ENCODE measurements at regions not wholly inside any gene's neighbourhood (a gene's known extent, or its start where the extent isn't known, plus 50 kb on each side); places are given as distances from the start of the nearest gene placed in this dataset.

GRCh38 chr9:86670536-86670935 is 276.8 kb downstream of the GAS1 start:
- H3K4me1 Mint-ChIP-seq = peaks cover 10% of the 10 kb centered on the region
- H3K27me3 Mint-ChIP-seq = no peaks in the 10 kb centered on the region
- no peak for DNase-seq

GRCh38 chr9:86670076-86670475 is 277.2 kb downstream of the GAS1 start:
- H3K36me3 Mint-ChIP-seq (ENCODE audit: low read depth) = no peaks in the 10 kb centered on the region
- DNase-seq (no peak), ATAC-seq (no peak)
- peaks cover 10% of the 10 kb centered on the region for H3K9me3 Mint-ChIP-seq
- H3K4me1 Mint-ChIP-seq = peaks cover 10% of the 10 kb centered on the region
- no peak overlapping the region for H3K4me3 Mint-ChIP-seq
- no peak overlapping the region for H3K27ac Mint-ChIP-seq
- H3K27me3 Mint-ChIP-seq = no peaks in the 10 kb centered on the region

More at GRCh38 chr9:86670536-86670935, 276.8 kb downstream of the GAS1 start:
- H3K36me3 Mint-ChIP-seq (ENCODE audit: low read depth) = no peaks in the 10 kb centered on the region
- H3K9me3 Mint-ChIP-seq = peaks cover 10% of the 10 kb centered on the region
- no peak overlapping the region for H3K27ac Mint-ChIP-seq
- no peak overlapping the region for H3K4me3 Mint-ChIP-seq
- no peak for ATAC-seq

- ATAC-seq (no peak), DNase-seq (no peak)
- Mint-ChIP-seq H3K27me3 (peaks cover 3% of the 10 kb centered on the region), H3K27ac (no peak overlapping the region), H3K4me3 (no peak overlapping the region), H3K9me3 (peaks cover 10% of the 10 kb centered on the region), H3K4me1 (peaks cover 10% of the 10 kb centered on the region), H3K36me3 (ENCODE audit: low read depth) (no peaks in the 10 kb centered on the region)
These were observed 277.9 kb downstream of the GAS1 start for GRCh38 chr9:86669422-86669821.

- H3K9me3 Mint-ChIP-seq = peaks cover 10% of the 10 kb centered on the region
- no peak overlapping the region for H3K4me3 Mint-ChIP-seq
- H3K27me3 Mint-ChIP-seq = peaks cover 3% of the 10 kb centered on the region
- no peaks in the 10 kb centered on the region for H3K36me3 Mint-ChIP-seq (ENCODE audit: low read depth)
- ATAC-seq = no peak
- H3K4me1 Mint-ChIP-seq = peaks cover 10% of the 10 kb centered on the region
- DNase-seq = no peak
- no peak overlapping the region for H3K27ac Mint-ChIP-seq
These were observed 278.8 kb downstream of the GAS1 start for GRCh38 chr9:86668488-86668887.

GRCh38 chr9:86667307-86667706 is 280.0 kb downstream of the GAS1 start:
- ATAC-seq (peak; percentile 54), DNase-seq (peak; percentile 7)
- Mint-ChIP-seq H3K4me3 (no peak overlapping the region), H3K27ac (no peak overlapping the region), H3K36me3 (ENCODE audit: low read depth) (no peaks in the 10 kb centered on the region), H3K27me3 (peaks cover 3% of the 10 kb centered on the region), H3K4me1 (peaks cover 10% of the 10 kb centered on the region), H3K9me3 (peaks cover 10% of the 10 kb centered on the region)

GRCh38 chr9:86665416-86665815 is 281.9 kb downstream of the GAS1 start:
- no peak for DNase-seq
- Mint-ChIP-seq H3K4me3 (no peak overlapping the region), H3K36me3 (ENCODE audit: low read depth) (no peaks in the 10 kb centered on the region), H3K27ac (no peak overlapping the region), H3K27me3 (peaks cover 3% of the 10 kb centered on the region), H3K9me3 (no peaks in the 10 kb centered on the region), H3K4me1 (peaks cover 13% of the 10 kb centered on the region)
- ATAC-seq = no peak

GRCh38 chr9:86664603-86665002 is 282.7 kb downstream of the GAS1 start:
- Mint-ChIP-seq H3K4me1 (peaks cover 20% of the 10 kb centered on the region), H3K36me3 (ENCODE audit: low read depth) (no peaks in the 10 kb centered on the region), H3K4me3 (no peak overlapping the region), H3K27ac (no peak overlapping the region), H3K9me3 (no peaks in the 10 kb centered on the region), H3K27me3 (peaks cover 3% of the 10 kb centered on the region)
- ATAC-seq = no peak
- DNase-seq = no peak

- peaks cover 3% of the 10 kb centered on the region for H3K27me3 Mint-ChIP-seq
- no peak overlapping the region for H3K4me3 Mint-ChIP-seq
- no peak for DNase-seq
- peaks cover 22% of the 10 kb centered on the region for H3K4me1 Mint-ChIP-seq
- no peaks in the 10 kb centered on the region for H3K9me3 Mint-ChIP-seq
- no peak overlapping the region for H3K27ac Mint-ChIP-seq
- no peak for ATAC-seq
- H3K36me3 Mint-ChIP-seq (ENCODE audit: low read depth) = no peaks in the 10 kb centered on the region
These were observed 283.4 kb downstream of the GAS1 start for GRCh38 chr9:86663905-86664304.

GRCh38 chr9:86662890-86663468 is 284.3 kb downstream of the GAS1 start:
- Mint-ChIP-seq H3K27me3 (peaks cover 5% of the 10 kb centered on the region), H3K4me3 (no peak overlapping the region), H3K36me3 (ENCODE audit: low read depth) (no peaks in the 10 kb centered on the region), H3K27ac (no peak overlapping the region), H3K4me1 (peaks cover 18% of the 10 kb centered on the region), H3K9me3 (no peaks in the 10 kb centered on the region)
- no peak for ATAC-seq
- no peak for DNase-seq

- ATAC-seq = peak; percentile 40
- Mint-ChIP-seq H3K4me3 (no peak overlapping the region), H3K27ac (no peak overlapping the region)
These were observed 287.0 kb downstream of the GAS1 start for GRCh38 chr9:86660146-86660943.

GRCh38 chr9:86659413-86660046 is 287.8 kb downstream of the GAS1 start:
- no peaks in the 10 kb centered on the region for H3K9me3 Mint-ChIP-seq
- DNase-seq (no peak), ATAC-seq (no peak)
- peaks cover 12% of the 10 kb centered on the region for H3K4me1 Mint-ChIP-seq
- H3K4me3 Mint-ChIP-seq = no peak overlapping the region
- peaks cover 2% of the 10 kb centered on the region for H3K27me3 Mint-ChIP-seq
- no peaks in the 10 kb centered on the region for H3K36me3 Mint-ChIP-seq (ENCODE audit: low read depth)
- H3K27ac Mint-ChIP-seq = no peak overlapping the region

More at GRCh38 chr9:86660146-86660943, 287.0 kb downstream of the GAS1 start:
- Mint-ChIP-seq H3K9me3 (no peaks in the 10 kb centered on the region), H3K27me3 (peaks cover 5% of the 10 kb centered on the region), H3K36me3 (ENCODE audit: low read depth) (no peaks in the 10 kb centered on the region), H3K4me1 (peaks cover 12% of the 10 kb centered on the region)
- DNase-seq = peak; percentile 4

GRCh38 chr9:86655147-86655546 is 292.2 kb downstream of the GAS1 start:
- no peaks in the 10 kb centered on the region for H3K9me3 Mint-ChIP-seq
- H3K27ac Mint-ChIP-seq = no peak overlapping the region
- H3K27me3 Mint-ChIP-seq = peaks cover 3% of the 10 kb centered on the region
- DNase-seq (no peak), ATAC-seq (no peak)
- peaks cover 6% of the 10 kb centered on the region for H3K4me1 Mint-ChIP-seq
- H3K36me3 Mint-ChIP-seq (ENCODE audit: low read depth) = no peaks in the 10 kb centered on the region
- no peak overlapping the region for H3K4me3 Mint-ChIP-seq

- no peaks in the 10 kb centered on the region for H3K9me3 Mint-ChIP-seq
- ATAC-seq = no peak
- H3K4me1 Mint-ChIP-seq = no peaks in the 10 kb centered on the region
- H3K27ac Mint-ChIP-seq = no peak overlapping the region
- H3K4me3 Mint-ChIP-seq = no peak overlapping the region
- no peaks in the 10 kb centered on the region for H3K36me3 Mint-ChIP-seq (ENCODE audit: low read depth)
- peaks cover 3% of the 10 kb centered on the region for H3K27me3 Mint-ChIP-seq
- DNase-seq = no peak
These were observed 293.8 kb downstream of the GAS1 start for GRCh38 chr9:86653466-86653865.

- ATAC-seq (no peak), DNase-seq (no peak)
- Mint-ChIP-seq H3K4me3 (no peak overlapping the region), H3K27me3 (peaks cover 2% of the 10 kb centered on the region), H3K9me3 (no peaks in the 10 kb centered on the region), H3K4me1 (no peaks in the 10 kb centered on the region), H3K27ac (no peak overlapping the region), H3K36me3 (ENCODE audit: low read depth) (no peaks in the 10 kb centered on the region)
These were observed 294.6 kb downstream of the GAS1 start for GRCh38 chr9:86652736-86653135.

- no peaks in the 10 kb centered on the region for H3K4me1 Mint-ChIP-seq
- no peaks in the 10 kb centered on the region for H3K9me3 Mint-ChIP-seq
- H3K36me3 Mint-ChIP-seq (ENCODE audit: low read depth) = no peaks in the 10 kb centered on the region
- H3K27me3 Mint-ChIP-seq = peaks cover 2% of the 10 kb centered on the region
- H3K4me3 Mint-ChIP-seq = no peak overlapping the region
- no peak overlapping the region for H3K27ac Mint-ChIP-seq
- no peak for ATAC-seq
- no peak for DNase-seq
These were observed 295.7 kb upstream of the TUT7 start for GRCh38 chr9:86649913-86650312.

All from activated naive CD8-positive, alpha-beta T cell treated with anti-CD3 and anti-CD28 coated beads, Interleukin-2, amount 50 U/mL, for 24 hours (primary cell).